Neural crest cell (in vitro differentiated cells): ENCODE measurements at regions not wholly inside any gene's neighbourhood (a gene's known extent, or its start where the extent isn't known, plus 50 kb on each side); places are given as distances from the start of the nearest gene placed in this dataset.

ENCODE experiments used
- DNase-seq: peaks from one replicate; pipeline ENCODE4 v3.0.0; 2021; ENCODE audit warnings: low read depth, mixed read lengths, low spot score
- H3K27ac Mint-ChIP-seq: one replicate; pipeline ENCODE4 v1.8.0; 2021; ENCODE audit warnings: mild to moderate bottlenecking, mixed read lengths; ENCODE audit not compliant: unreplicated experiment
- H3K27me3 Mint-ChIP-seq: 2 replicates; pipeline ENCODE4 v1.8.0; 2021; ENCODE audit warnings: low read depth, mild to moderate bottlenecking, mixed read lengths
- H3K36me3 Mint-ChIP-seq: 2 replicates; pipeline ENCODE4 v1.8.0; 2021; ENCODE audit warnings: low read depth, mild to moderate bottlenecking, mixed read lengths
- H3K4me1 Mint-ChIP-seq: 2 replicates; pipeline ENCODE4 v1.8.0; 2021; ENCODE audit warnings: mixed read lengths
- H3K4me3 Mint-ChIP-seq: one replicate; pipeline ENCODE4 v1.8.0; 2021; ENCODE audit warnings: mild to moderate bottlenecking, mixed read lengths
- H3K9me3 Mint-ChIP-seq: 2 replicates; pipeline ENCODE4 v1.8.0; 2021; ENCODE audit warnings: mixed read lengths
- CTCF ChIP-seq: fragments of 200-600 bp; sonication (generic); conservative IDR thresholded peaks from 2 replicates; pipeline ENCODE4 v1.5.0; 2021; ENCODE audit warnings: antibody characterized with exemption, mild to moderate bottlenecking

- Mint-ChIP-seq H3K27ac (no peak overlapping the region), H3K4me3 (no peak overlapping the region), H3K36me3 (no peaks in the 10 kb centered on the region), H3K9me3 (peaks cover 3% of the 10 kb centered on the region), H3K27me3 (no peaks in the 10 kb centered on the region), H3K4me1 (peaks cover 8% of the 10 kb centered on the region)
- no peak for DNase-seq
- TF ChIP-seq CTCF: no peak
Measured at GRCh38 chr5:2493356-2493755, 258.1 kb downstream of the IRX2 start.

GRCh38 chr5:2492476-2492875 is 259.0 kb downstream of the IRX2 start:
- no peak overlapping the region for H3K4me3 Mint-ChIP-seq
- peaks cover 3% of the 10 kb centered on the region for H3K9me3 Mint-ChIP-seq
- no peak for DNase-seq
- H3K27ac Mint-ChIP-seq: no peak overlapping the region
- no peaks in the 10 kb centered on the region for H3K36me3 Mint-ChIP-seq
- H3K4me1 Mint-ChIP-seq: peaks cover 2% of the 10 kb centered on the region
- TF ChIP-seq CTCF: no peak
- no peaks in the 10 kb centered on the region for H3K27me3 Mint-ChIP-seq

- no peaks in the 10 kb centered on the region for H3K4me1 Mint-ChIP-seq
- DNase-seq: no peak
- H3K4me3 Mint-ChIP-seq: no peak overlapping the region
- H3K9me3 Mint-ChIP-seq: peaks cover 3% of the 10 kb centered on the region
- no peak for TF ChIP-seq CTCF
- H3K36me3 Mint-ChIP-seq: no peaks in the 10 kb centered on the region
- no peaks in the 10 kb centered on the region for H3K27me3 Mint-ChIP-seq
- H3K27ac Mint-ChIP-seq: no peak overlapping the region
Measured at GRCh38 chr5:2491846-2492245, 259.6 kb downstream of the IRX2 start.

GRCh38 chr5:2489306-2489705 is 262.2 kb downstream of the IRX2 start:
- no peaks in the 10 kb centered on the region for H3K4me1 Mint-ChIP-seq
- H3K9me3 Mint-ChIP-seq: peaks cover 9% of the 10 kb centered on the region
- TF ChIP-seq CTCF: no peak
- peaks cover 3% of the 10 kb centered on the region for H3K36me3 Mint-ChIP-seq
- no peaks in the 10 kb centered on the region for H3K27me3 Mint-ChIP-seq
- no peak overlapping the region for H3K27ac Mint-ChIP-seq
- no peak overlapping the region for H3K4me3 Mint-ChIP-seq
- DNase-seq: no peak

- Mint-ChIP-seq H3K36me3 (peaks cover 4% of the 10 kb centered on the region), H3K9me3 (peaks cover 9% of the 10 kb centered on the region), H3K27me3 (no peaks in the 10 kb centered on the region), H3K27ac (no peak overlapping the region), H3K4me3 (no peak overlapping the region), H3K4me1 (no peaks in the 10 kb centered on the region)
- no peak for DNase-seq
- no peak for TF ChIP-seq CTCF
Measured at GRCh38 chr5:2488593-2488992, 262.9 kb downstream of the IRX2 start.
